ENCODE measurements at regions not wholly inside any gene's neighbourhood (a gene's known extent, or its start where the extent isn't known, plus 50 kb on each side); places are given as distances from the start of the nearest gene placed in this dataset.

DNA sequence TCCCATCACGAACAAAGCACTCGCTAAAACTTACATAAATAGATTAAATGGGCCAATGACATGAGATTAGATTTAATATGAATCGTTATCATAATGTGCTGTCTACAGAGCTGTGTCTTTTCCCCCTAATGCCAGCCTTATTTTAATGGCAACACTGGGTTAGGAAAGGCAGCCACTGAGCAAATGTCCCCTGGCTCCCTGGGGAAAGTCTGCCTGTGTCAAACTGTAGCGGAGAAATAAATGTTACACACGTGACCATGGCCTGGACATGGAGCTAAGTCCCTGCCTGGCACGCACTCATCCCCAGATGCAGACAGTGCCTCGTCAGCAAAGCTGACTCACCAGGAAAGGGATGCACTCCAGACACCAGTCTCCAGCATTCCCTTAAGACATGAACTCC lies 61.3 kb upstream of the SDK2 start:
- H3K4me1 ChIP-seq = peaks cover 0 to 10% (median 5%) of the 10 kb centered on the region in 9 donors
- ATAC-seq (no peak), DNase-seq (no peak)
- intact Hi-C loops (cut with DNase I) = loop anchor here in 3 of 10 donors (5.0 to 10.0 kb wide), 3 partner anchors 132 to 273 kb away; no protein-coding TSS in a partner anchor
- H3K4me3 ChIP-seq = no peak overlapping the region
- no peak overlapping the region for H3K27ac ChIP-seq
- WGBS, 2 donors = 61 to 73% methylated on average over 7 of the region's 7 CpGs
- no peaks in the 10 kb centered on the region for H3K36me3 ChIP-seq
- H3K9me3 ChIP-seq = peaks cover 0 to 12% (median 0%) of the 10 kb centered on the region in 11 donors
- TF ChIP-seq CTCF (IDR thresholded peaks at IDR 0.05) = no peak
- peaks cover 0 to 38% (median 9%) of the 10 kb centered on the region in 7 donors for H3K27me3 ChIP-seq

GRCh38 chr17:73706428-73706827 lies 62.2 kb upstream of the SDK2 start:
- TF ChIP-seq CTCF (IDR thresholded peaks at IDR 0.05) = no peak
- WGBS, 2 donors = 79 to 80% methylated on average over 12 of the region's 12 CpGs
- ATAC-seq = no peak
- intact Hi-C loops (cut with DNase I) = loop anchor here in 3 of 10 donors (5.0 to 10.0 kb wide), 3 partner anchors 131 to 274 kb away; no protein-coding TSS in a partner anchor
- Histone ChIP-seq H3K4me3 (no peak overlapping the region), H3K27me3 (peaks cover 0 to 43% (median 9%) of the 10 kb centered on the region in 7 donors), H3K27ac (no peak overlapping the region), H3K36me3 (no peaks in the 10 kb centered on the region), H3K9me3 (peaks cover 0 to 8% (median 0%) of the 10 kb centered on the region in 11 donors), H3K4me1 (peaks cover 0 to 10% (median 5%) of the 10 kb centered on the region in 9 donors)
- no peak for DNase-seq

GRCh38 chr17:73706858-73707257 lies 62.6 kb upstream of the SDK2 start:
- ATAC-seq (no peak), DNase-seq (no peak)
- WGBS, 2 donors = 75 to 80% methylated on average over 9 of the region's 9 CpGs
- H3K27me3 ChIP-seq = peaks cover 0 to 47% (median 13%) of the 10 kb centered on the region in 7 donors
- no peak for TF ChIP-seq CTCF (IDR thresholded peaks at IDR 0.05)
- no peaks in the 10 kb centered on the region for H3K36me3 ChIP-seq
- H3K4me1 ChIP-seq = peaks cover 0 to 10% (median 5%) of the 10 kb centered on the region in 9 donors
- H3K9me3 ChIP-seq = peaks cover 0 to 8% (median 0%) of the 10 kb centered on the region in 11 donors
- intact Hi-C loops (cut with DNase I) = loop anchor here in 3 of 10 donors (5.0 to 10.0 kb wide), 3 partner anchors 130 to 275 kb away; no protein-coding TSS in a partner anchor
- H3K4me3 ChIP-seq = no peak overlapping the region
- H3K27ac ChIP-seq = no peak overlapping the region

- H3K27me3 ChIP-seq = peaks cover 0 to 48% (median 16%) of the 10 kb centered on the region in 7 donors
- DNase-seq = no peak
- TF ChIP-seq CTCF (IDR thresholded peaks at IDR 0.05) = no peak
- 69 to 94% methylated on average over 4 of the region's 4 CpGs for WGBS, 2 donors
- intact Hi-C loops (cut with DNase I) = loop anchor here in 3 of 10 donors (5.0 to 10.0 kb wide), 3 partner anchors 130 to 275 kb away; no protein-coding TSS in a partner anchor
- ATAC-seq = no peak
- no peaks in the 10 kb centered on the region for H3K36me3 ChIP-seq
- H3K4me3 ChIP-seq = no peak overlapping the region
- H3K9me3 ChIP-seq = peaks cover 0 to 8% (median 0%) of the 10 kb centered on the region in 11 donors
- no peak overlapping the region for H3K27ac ChIP-seq
- peaks cover 0 to 10% (median 5%) of the 10 kb centered on the region in 9 donors for H3K4me1 ChIP-seq
Observed at GRCh38 chr17:73707358-73707757, 63.1 kb upstream of the SDK2 start.
